PC-9 (cell line): ENCODE measurements at regions not wholly inside any gene's neighbourhood (a gene's known extent, or its start where the extent isn't known, plus 50 kb on each side); places are given as distances from the start of the nearest gene placed in this dataset.

Experiments used
- BruUV-seq: library from RNA; stranded (reverse); fragments of 400-500 nt; replicated peaks from 2 replicates; lab custom pipeline; 2021; lab: Mats Ljungman, UMichigan
- CTCF ChIA-PET: fragments of 300-600 bp; sonication (Branson Sonifier 250); formaldehyde crosslinking; loops from one replicate; lab custom pipeline; 2022; ENCODE audit warnings: antibody characterized with exemption; lab: Charles Lee
- POLR2A ChIA-PET: fragments of 300-600 bp; sonication (Branson Sonifier 250); formaldehyde crosslinking; loops from one replicate; lab custom pipeline; 2022; ENCODE audit warnings: antibody characterized with exemption; ENCODE audit not compliant: unreplicated experiment; lab: Charles Lee
- DNase-seq, 2 experiments: peaks; one replicate each; pipeline versions ENCODE4 v3.0.0 to v3.0.0-alpha.2; 2015 to 2022; ENCODE audit warnings: mixed read lengths in 1 of 2
- H2AFZ ChIP-seq: fragments of 200-600 bp; sonication (generic); 2 replicates; pipeline ENCODE4 v1.8.1; 2017; ENCODE audit warnings: antibody characterized with exemption
- H3F3A ChIP-seq: fragments of 200-600 bp; sonication (generic); 2 replicates; pipeline ENCODE4 v1.8.1; 2017; ENCODE audit warnings: antibody characterized with exemption, mild to moderate bottlenecking, low read depth; ENCODE audit not compliant: insufficient read depth
- H3K27ac ChIP-seq: fragments of 200-600 bp; sonication (generic); 2 replicates; pipeline ENCODE4 v1.6.1; 2016; ENCODE audit warnings: mixed run types
- H3K27me3 ChIP-seq: fragments of 200-600 bp; sonication (generic); 2 replicates; pipeline ENCODE4 v1.6.1; 2016; ENCODE audit warnings: low read depth, mixed run types; ENCODE audit not compliant: insufficient read depth
- H3K36me3 ChIP-seq: fragments of 200-600 bp; sonication (generic); 2 replicates; pipeline ENCODE4 v1.6.1; 2016; ENCODE audit warnings: low read depth, mixed run types
- H3K4me1 ChIP-seq: fragments of 200-600 bp; sonication (generic); replicated peaks from 2 replicates; pipeline ENCODE4 v1.6.1; 2016; ENCODE audit warnings: mixed run types; ENCODE audit not compliant: insufficient read depth
- H3K4me2 ChIP-seq: fragments of 200-600 bp; sonication (generic); 2 replicates; pipeline ENCODE4 v1.6.1; 2017; ENCODE audit warnings: mixed run types
- H3K4me3 ChIP-seq: fragments of 200-600 bp; sonication (generic); 2 replicates; pipeline ENCODE4 v1.6.1; 2016; ENCODE audit warnings: mixed run types
- H3K79me2 ChIP-seq: fragments of 200-600 bp; sonication (generic); 2 replicates; pipeline ENCODE4 v1.6.1; 2017; ENCODE audit warnings: low read depth, mixed run types
- H3K9me2 ChIP-seq: fragments of 200-600 bp; sonication (generic); 2 replicates; pipeline ENCODE4 v1.8.1; 2017; ENCODE audit warnings: mild to moderate bottlenecking; ENCODE audit not compliant: insufficient read depth
- H3K9me3 ChIP-seq: fragments of 200-600 bp; sonication (generic); 2 replicates; pipeline ENCODE4 v1.8.1; 2016; ENCODE audit warnings: low read depth; ENCODE audit not compliant: insufficient read depth
- H4K20me1 ChIP-seq: fragments of 200-600 bp; sonication (generic); 2 replicates; pipeline ENCODE4 v1.8.1; 2017; ENCODE audit not compliant: insufficient read depth
- EZH2 ChIP-seq: fragments of 200-600 bp; sonication (generic); IDR thresholded peaks from 2 replicates; pipeline ENCODE4 v1.8.0; 2017; ENCODE audit warnings: antibody characterized with exemption, low read depth
- intact Hi-C: fragments of 100-400 bp; cut with micrococcal nuclease; formaldehyde crosslinking; loops from one replicate; pipeline ENCODE4 v1.10.0; 2022; ENCODE audit not compliant: unreplicated experiment
- TF ChIP-seq, protein P1 (sequence below): fragments of 200-600 bp; sonication (generic); conservative IDR thresholded peaks from 2 replicates; pipeline ENCODE4 v1.6.1; 2017; ENCODE audit warnings: mixed run types, antibody characterized with exemption, mild to moderate bottlenecking, moderate library complexity

DNA sequence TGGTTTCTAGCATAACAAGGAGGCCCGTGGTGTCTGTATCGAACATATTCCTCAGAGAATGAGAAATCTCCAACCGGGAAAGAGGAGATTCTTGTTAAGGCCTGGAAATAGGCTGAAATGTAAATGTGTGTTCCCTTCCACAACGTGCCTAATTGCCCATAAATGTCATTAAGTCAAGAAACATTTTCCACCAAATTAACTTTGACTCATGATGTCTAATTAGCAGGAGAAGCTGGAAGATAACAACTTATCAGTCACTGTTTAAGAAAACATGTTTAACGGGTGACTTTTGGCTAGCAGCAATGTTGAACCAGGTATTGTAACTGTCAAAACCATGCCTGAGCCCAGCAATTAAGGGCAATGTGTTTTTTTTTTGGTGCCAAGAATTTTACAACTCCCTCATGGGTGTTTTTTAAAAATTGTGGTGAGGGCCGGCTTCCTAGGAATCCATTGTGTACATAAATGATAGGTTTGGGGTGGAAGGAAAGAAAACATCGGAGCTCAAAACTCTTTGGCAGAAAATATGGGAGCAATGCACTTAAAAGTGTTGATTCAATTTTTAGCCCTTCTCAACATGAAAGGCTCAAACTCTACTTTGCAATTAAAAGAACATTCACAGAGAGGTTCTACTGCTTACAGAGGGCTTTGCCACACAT lies 67.0 kb downstream of the OLIG1 start:
- no peaks in the 10 kb centered on the region for H3K79me2 ChIP-seq
- no peak overlapping the region for H2AFZ ChIP-seq
- no peak overlapping the region for H3K27ac ChIP-seq
- H3K9me2 ChIP-seq: no peaks in the 10 kb centered on the region
- no peaks in the 10 kb centered on the region for H3K9me3 ChIP-seq
- no peaks in the 10 kb centered on the region for H3K4me1 ChIP-seq
- TF ChIP-seq, protein P1, sequence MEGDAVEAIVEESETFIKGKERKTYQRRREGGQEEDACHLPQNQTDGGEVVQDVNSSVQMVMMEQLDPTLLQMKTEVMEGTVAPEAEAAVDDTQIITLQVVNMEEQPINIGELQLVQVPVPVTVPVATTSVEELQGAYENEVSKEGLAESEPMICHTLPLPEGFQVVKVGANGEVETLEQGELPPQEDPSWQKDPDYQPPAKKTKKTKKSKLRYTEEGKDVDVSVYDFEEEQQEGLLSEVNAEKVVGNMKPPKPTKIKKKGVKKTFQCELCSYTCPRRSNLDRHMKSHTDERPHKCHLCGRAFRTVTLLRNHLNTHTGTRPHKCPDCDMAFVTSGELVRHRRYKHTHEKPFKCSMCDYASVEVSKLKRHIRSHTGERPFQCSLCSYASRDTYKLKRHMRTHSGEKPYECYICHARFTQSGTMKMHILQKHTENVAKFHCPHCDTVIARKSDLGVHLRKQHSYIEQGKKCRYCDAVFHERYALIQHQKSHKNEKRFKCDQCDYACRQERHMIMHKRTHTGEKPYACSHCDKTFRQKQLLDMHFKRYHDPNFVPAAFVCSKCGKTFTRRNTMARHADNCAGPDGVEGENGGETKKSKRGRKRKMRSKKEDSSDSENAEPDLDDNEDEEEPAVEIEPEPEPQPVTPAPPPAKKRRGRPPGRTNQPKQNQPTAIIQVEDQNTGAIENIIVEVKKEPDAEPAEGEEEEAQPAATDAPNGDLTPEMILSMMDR: no peak
- no peak for TF ChIP-seq EZH2
- no TSS peak for BruUV-seq
- peaks cover 74% of the 10 kb centered on the region for H3K27me3 ChIP-seq
- DNase-seq: no peak
- ChIA-PET CTCF (interaction anchor here (1.0 kb wide), 1 partner anchor 11 kb away, joined by 3 read pairs; no protein-coding TSS in a partner anchor), POLR2A (no interaction called here)
- no peaks in the 10 kb centered on the region for H3F3A ChIP-seq
- intact Hi-C loops: no loop called here
- H3K4me3 ChIP-seq: no peak overlapping the region
- no peaks in the 10 kb centered on the region for H3K36me3 ChIP-seq
- no peak overlapping the region for H3K4me2 ChIP-seq
- no peaks in the 10 kb centered on the region for H4K20me1 ChIP-seq

DNA sequence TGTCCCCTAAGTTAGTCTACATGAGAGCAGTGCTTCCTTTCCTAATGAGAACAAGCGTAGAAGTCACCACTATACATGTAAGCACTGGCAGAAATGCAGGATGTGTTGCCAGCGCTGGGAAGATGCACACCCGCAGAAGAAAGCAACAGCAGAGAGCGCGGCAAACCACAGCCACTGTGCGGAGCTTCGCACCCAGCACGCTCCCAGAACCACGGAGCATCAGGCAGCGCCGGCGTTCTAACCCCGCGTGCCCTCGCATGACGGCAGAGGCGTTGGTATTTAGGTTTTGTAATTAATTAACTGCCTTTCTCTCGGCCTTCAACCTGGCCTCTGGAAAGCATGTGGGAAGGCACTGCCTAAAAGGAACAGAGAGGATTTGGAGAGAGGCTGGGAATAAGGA lies 69.1 kb downstream of the OLIG1 start:
- Histone ChIP-seq H3K36me3 (no peaks in the 10 kb centered on the region), H4K20me1 (no peaks in the 10 kb centered on the region), H3K4me1 (no peaks in the 10 kb centered on the region), H3K9me2 (no peaks in the 10 kb centered on the region), H3K4me2 (no peak overlapping the region), H2AFZ (no peak overlapping the region), H3K9me3 (no peaks in the 10 kb centered on the region), H3K79me2 (no peaks in the 10 kb centered on the region), H3K27ac (no peak overlapping the region), H3K4me3 (no peak overlapping the region), H3F3A (no peaks in the 10 kb centered on the region), H3K27me3 (peaks cover 78% of the 10 kb centered on the region)
- POLR2A ChIA-PET: no interaction called here
- intact Hi-C loops: no loop called here
- CTCF ChIA-PET: no interaction called here
- no peak for TF ChIP-seq EZH2
- TF ChIP-seq, protein P1: no peak
- no peak for DNase-seq
- no TSS peak for BruUV-seq

DNA sequence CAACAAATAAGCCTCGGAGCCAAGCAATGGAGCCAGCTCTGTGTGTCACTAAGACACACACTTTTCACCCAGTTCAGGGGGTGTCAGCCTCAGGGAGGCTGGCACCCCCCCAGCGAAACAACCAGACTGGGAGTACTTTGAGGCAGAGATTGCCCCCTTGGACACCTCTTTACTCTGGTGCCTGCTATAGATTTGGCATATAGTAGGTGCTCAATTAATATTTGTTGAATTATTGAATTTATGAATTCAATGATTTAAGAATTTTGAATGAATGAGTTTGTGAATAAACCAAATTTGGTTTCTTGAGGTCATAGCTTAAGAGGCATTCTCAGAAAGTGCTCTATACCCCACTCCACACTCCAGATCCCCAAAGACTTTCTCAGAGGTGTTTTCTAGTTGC lies 70.3 kb downstream of the OLIG1 start:
- Histone ChIP-seq H2AFZ (no peak overlapping the region), H3K79me2 (no peaks in the 10 kb centered on the region), H3K4me3 (no peak overlapping the region), H3F3A (no peaks in the 10 kb centered on the region), H3K27ac (no peak overlapping the region), H3K27me3 (peaks cover 77% of the 10 kb centered on the region), H4K20me1 (no peaks in the 10 kb centered on the region), H3K4me1 (no peaks in the 10 kb centered on the region), H3K9me2 (no peaks in the 10 kb centered on the region), H3K9me3 (no peaks in the 10 kb centered on the region), H3K36me3 (no peaks in the 10 kb centered on the region), H3K4me2 (no peak overlapping the region)
- CTCF ChIA-PET: no interaction called here
- intact Hi-C loops: no loop called here
- no TSS peak for BruUV-seq
- no peak for TF ChIP-seq EZH2
- TF ChIP-seq, protein P1: no peak
- no peak for DNase-seq
- POLR2A ChIA-PET: no interaction called here
